SK-N-SH treated with all-trans-retinoic acid at 6 μM for 48 hours (cell line): ENCODE measurements at regions not wholly inside any gene's neighbourhood (a gene's known extent, or its start where the extent isn't known, plus 50 kb on each side); places are given as distances from the start of the nearest gene placed in this dataset.

Experiments
- ATAC-seq: fragments of 200-7000 bp; cut with Tn5 transposase; 3 replicates; pipeline ENCODE4 v1.9.1; 2020; ENCODE audit warnings: mild to moderate bottlenecking, moderate library complexity
- ARNTL ChIP-seq: fragments of 450-650 bp; formaldehyde crosslinking; IDR thresholded peaks from 2 replicates; pipeline ENCODE4 v1.5.0; 2020; ENCODE audit warnings: low read depth, mild to moderate bottlenecking, moderate library complexity, borderline replicate concordance
- CSDC2 ChIP-seq: fragments of 250-450 bp; sonication (Bioruptor Pico); IDR thresholded peaks from 2 replicates; pipeline ENCODE4 v1.5.0; 2020; ENCODE audit warnings: mild to moderate bottlenecking, moderate library complexity
- ESRRG ChIP-seq: fragments of 250-450 bp; sonication (Bioruptor Pico); IDR thresholded peaks from 2 replicates; pipeline ENCODE4 v1.6.1; 2021; ENCODE audit warnings: mild to moderate bottlenecking
- GLIS3 ChIP-seq: fragments of 250-450 bp; sonication (Bioruptor Pico); IDR thresholded peaks from 2 replicates; pipeline ENCODE4 v1.5.0; 2020; ENCODE audit warnings: mild to moderate bottlenecking, moderate library complexity
- ISL1 ChIP-seq: fragments of 250-450 bp; sonication (Bioruptor Pico); IDR thresholded peaks from 2 replicates; pipeline ENCODE4 v2.1.2; 2022; ENCODE audit warnings: mild to moderate bottlenecking, moderate library complexity
- OSR1 ChIP-seq: fragments of 250-450 bp; sonication (Bioruptor Pico); IDR thresholded peaks from 2 replicates; pipeline ENCODE4 v1.8.0; 2022; ENCODE audit warnings: moderate library complexity, mild to moderate bottlenecking, inconsistent platforms
- PPARA ChIP-seq: fragments of 250-450 bp; sonication (Bioruptor Pico); IDR thresholded peaks from 2 replicates; pipeline ENCODE4 v1.5.0; 2020; ENCODE audit warnings: mild to moderate bottlenecking, borderline replicate concordance
- RARB ChIP-seq: fragments of 250-450 bp; sonication (Bioruptor Pico); IDR thresholded peaks from 2 replicates; pipeline ENCODE4 v1.8.0; 2021; ENCODE audit warnings: mild to moderate bottlenecking, moderate library complexity
- SNAI2 ChIP-seq: fragments of 250-450 bp; sonication (Bioruptor Pico); IDR thresholded peaks from 2 replicates; pipeline ENCODE4 v1.5.0; 2020; ENCODE audit warnings: mild to moderate bottlenecking, moderate library complexity
- TCF4 ChIP-seq: fragments of 250-450 bp; sonication (Bioruptor Pico); IDR thresholded peaks from 2 replicates; pipeline ENCODE4 v1.8.0; 2021; ENCODE audit warnings: mild to moderate bottlenecking, moderate library complexity, borderline replicate concordance
- TOX ChIP-seq: fragments of 250-450 bp; sonication (Bioruptor Pico); IDR thresholded peaks from 2 replicates; pipeline ENCODE4 v1.8.0; 2021; ENCODE audit warnings: mild to moderate bottlenecking, moderate library complexity, borderline replicate concordance
- ZFP3 ChIP-seq: fragments of 250-450 bp; sonication (Bioruptor Pico); IDR thresholded peaks from 2 replicates; pipeline ENCODE4 v1.5.0; 2020; ENCODE audit warnings: mild to moderate bottlenecking, moderate library complexity
- ZFP30 ChIP-seq: fragments of 450-650 bp; formaldehyde crosslinking; IDR thresholded peaks from 2 replicates; pipeline ENCODE4 v1.5.0; 2022; ENCODE audit warnings: mild to moderate bottlenecking, moderate library complexity
- ZNF70 ChIP-seq: fragments of 450-650 bp; formaldehyde crosslinking; IDR thresholded peaks from 2 replicates; pipeline ENCODE4 v1.5.0; 2020; ENCODE audit warnings: mild to moderate bottlenecking, moderate library complexity
- ZNF8 ChIP-seq: fragments of 450-650 bp; formaldehyde crosslinking; IDR thresholded peaks from 2 replicates; pipeline ENCODE4 v1.5.0; 2020; ENCODE audit warnings: mild to moderate bottlenecking, moderate library complexity
- TF ChIP-seq, protein P1 (sequence below): fragments of 250-450 bp; sonication (Bioruptor Pico); IDR thresholded peaks from 2 replicates; pipeline ENCODE4 v1.5.0; 2020; ENCODE audit warnings: mild to moderate bottlenecking, moderate library complexity
- TF ChIP-seq, protein P2 (sequence below): fragments of 250-450 bp; sonication (Bioruptor Pico); IDR thresholded peaks from 2 replicates; pipeline ENCODE4 v1.5.1; 2020; ENCODE audit warnings: low read depth, mild to moderate bottlenecking, moderate library complexity
- TF ChIP-seq, protein P3 (sequence below): fragments of 250-450 bp; sonication (Bioruptor Pico); IDR thresholded peaks from 2 replicates; pipeline ENCODE4 v1.5.1; 2021; ENCODE audit warnings: mild to moderate bottlenecking, moderate library complexity
- TF ChIP-seq, protein P4 (sequence below): fragments of 250-450 bp; sonication (Bioruptor Pico); IDR thresholded peaks from 2 replicates; pipeline ENCODE4 v1.8.0; 2021; ENCODE audit warnings: low read depth, mild to moderate bottlenecking, moderate library complexity, borderline replicate concordance
- TF ChIP-seq, protein P5 (sequence below): fragments of 250-450 bp; sonication (Bioruptor Pico); IDR thresholded peaks from 2 replicates; pipeline ENCODE4 v1.8.0; 2020; ENCODE audit warnings: mild to moderate bottlenecking, moderate library complexity, borderline replicate concordance

DNA sequence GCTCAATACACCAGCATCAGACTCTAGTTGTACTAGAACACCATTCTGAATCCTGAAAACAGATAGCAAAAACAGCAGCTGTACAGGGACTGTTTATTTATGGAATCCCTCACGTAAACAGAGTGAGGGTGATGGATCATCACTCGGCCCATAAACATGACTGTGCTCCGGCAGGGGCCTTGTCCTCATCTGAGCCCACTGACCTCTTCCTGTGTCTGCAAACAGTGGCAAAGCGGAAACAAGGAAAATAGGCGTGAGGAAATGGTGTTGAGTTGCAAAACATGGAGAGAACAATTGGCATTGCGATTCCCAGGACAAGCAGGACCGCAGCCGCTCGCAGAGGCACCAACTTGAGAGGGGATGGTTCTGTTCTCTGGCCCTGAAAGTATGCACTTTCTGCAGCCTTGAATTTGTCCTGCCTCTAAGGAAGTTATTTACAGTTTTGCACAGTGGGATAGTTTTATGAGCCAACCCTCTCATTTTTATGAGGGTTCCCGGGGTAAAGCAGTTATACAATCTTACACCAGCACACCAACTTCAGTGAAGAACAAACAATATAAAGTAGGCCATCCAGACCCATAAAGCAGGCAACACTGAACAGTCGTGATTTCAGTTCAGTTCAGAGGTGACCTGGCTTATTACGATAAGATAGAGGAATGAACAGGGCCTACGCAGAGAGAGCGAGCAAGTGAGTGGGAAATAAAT is 248.0 kb upstream of the FZD8 start (continued):
- TF ChIP-seq, protein P1, sequence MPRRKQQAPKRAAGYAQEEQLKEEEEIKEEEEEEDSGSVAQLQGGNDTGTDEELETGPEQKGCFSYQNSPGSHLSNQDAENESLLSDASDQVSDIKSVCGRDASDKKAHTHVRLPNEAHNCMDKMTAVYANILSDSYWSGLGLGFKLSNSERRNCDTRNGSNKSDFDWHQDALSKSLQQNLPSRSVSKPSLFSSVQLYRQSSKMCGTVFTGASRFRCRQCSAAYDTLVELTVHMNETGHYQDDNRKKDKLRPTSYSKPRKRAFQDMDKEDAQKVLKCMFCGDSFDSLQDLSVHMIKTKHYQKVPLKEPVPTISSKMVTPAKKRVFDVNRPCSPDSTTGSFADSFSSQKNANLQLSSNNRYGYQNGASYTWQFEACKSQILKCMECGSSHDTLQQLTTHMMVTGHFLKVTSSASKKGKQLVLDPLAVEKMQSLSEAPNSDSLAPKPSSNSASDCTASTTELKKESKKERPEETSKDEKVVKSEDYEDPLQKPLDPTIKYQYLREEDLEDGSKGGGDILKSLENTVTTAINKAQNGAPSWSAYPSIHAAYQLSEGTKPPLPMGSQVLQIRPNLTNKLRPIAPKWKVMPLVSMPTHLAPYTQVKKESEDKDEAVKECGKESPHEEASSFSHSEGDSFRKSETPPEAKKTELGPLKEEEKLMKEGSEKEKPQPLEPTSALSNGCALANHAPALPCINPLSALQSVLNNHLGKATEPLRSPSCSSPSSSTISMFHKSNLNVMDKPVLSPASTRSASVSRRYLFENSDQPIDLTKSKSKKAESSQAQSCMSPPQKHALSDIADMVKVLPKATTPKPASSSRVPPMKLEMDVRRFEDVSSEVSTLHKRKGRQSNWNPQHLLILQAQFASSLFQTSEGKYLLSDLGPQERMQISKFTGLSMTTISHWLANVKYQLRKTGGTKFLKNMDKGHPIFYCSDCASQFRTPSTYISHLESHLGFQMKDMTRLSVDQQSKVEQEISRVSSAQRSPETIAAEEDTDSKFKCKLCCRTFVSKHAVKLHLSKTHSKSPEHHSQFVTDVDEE (CRISPR knock-in tag) = no peak
- TF ChIP-seq ZFP3 (CRISPR knock-in tag) (no peak), RARB (CRISPR knock-in tag) (no peak), OSR1 (CRISPR knock-in tag) (no peak), GLIS3 (CRISPR knock-in tag) (no peak)

DNA sequence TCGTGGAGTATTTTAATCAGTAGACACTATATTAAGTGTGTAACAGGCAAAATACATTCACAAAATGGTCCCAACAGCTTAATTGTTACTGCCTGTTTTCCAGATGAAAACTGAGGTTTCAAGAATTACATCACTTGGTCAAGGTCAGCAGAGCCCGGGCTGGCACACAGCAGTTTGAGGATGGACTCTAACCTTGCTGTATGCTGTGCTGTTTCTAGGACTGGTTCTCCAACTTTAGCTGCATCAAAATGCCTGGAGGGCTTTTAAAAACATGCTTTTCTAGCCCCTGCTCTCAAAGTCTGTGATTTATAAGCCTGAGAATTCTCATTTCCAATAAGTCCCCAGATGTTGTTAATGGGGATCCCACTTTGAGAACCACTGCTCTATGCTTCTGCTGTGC is 247.1 kb upstream of the FZD8 start:
- no peak for ATAC-seq
- TF ChIP-seq ZFP30 (CRISPR knock-in tag) = no peak
- TF ChIP-seq ZFP3 (CRISPR knock-in tag) = no peak
- no peak for TF ChIP-seq ISL1 (CRISPR knock-in tag)
- no peak for TF ChIP-seq ESRRG (CRISPR knock-in tag)
- no peak for TF ChIP-seq TCF4 (CRISPR knock-in tag)
- TF ChIP-seq, protein P2, sequence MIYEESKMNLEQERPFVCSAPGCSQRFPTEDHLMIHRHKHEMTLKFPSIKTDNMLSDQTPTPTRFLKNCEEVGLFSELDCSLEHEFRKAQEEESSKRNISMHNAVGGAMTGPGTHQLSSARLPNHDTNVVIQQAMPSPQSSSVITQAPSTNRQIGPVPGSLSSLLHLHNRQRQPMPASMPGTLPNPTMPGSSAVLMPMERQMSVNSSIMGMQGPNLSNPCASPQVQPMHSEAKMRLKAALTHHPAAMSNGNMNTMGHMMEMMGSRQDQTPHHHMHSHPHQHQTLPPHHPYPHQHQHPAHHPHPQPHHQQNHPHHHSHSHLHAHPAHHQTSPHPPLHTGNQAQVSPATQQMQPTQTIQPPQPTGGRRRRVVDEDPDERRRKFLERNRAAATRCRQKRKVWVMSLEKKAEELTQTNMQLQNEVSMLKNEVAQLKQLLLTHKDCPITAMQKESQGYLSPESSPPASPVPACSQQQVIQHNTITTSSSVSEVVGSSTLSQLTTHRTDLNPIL (CRISPR knock-in tag) = no peak
- TF ChIP-seq ZNF8 = no peak
- TF ChIP-seq TOX (CRISPR knock-in tag) = no peak
- TF ChIP-seq, protein P1 (CRISPR knock-in tag) = no peak
- no peak for TF ChIP-seq SNAI2 (CRISPR knock-in tag)
- TF ChIP-seq PPARA (CRISPR knock-in tag) = no peak
- TF ChIP-seq ZNF70 (CRISPR knock-in tag) = no peak

DNA sequence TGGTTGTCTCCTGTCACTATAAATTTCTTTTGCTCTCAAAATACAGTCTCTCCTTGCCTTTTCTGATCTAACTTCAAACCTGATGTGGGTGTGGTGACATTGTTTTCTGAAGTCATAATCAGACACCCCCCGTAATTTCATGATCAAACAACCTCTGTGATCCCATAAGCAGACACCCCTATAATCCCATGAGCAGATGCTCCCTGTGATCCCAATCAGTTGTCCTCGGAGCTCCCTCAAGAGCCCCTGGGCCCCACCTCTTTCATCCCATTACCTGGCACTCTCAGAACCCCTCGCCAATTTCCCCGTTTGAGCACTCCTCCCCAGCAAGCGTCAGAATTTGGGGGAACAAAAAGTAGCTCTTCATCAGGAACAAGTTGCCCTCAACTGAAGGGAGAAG is 246.3 kb upstream of the FZD8 start:
- no peak for ATAC-seq
- TF ChIP-seq TOX (CRISPR knock-in tag) (no peak), ZNF8 (no peak)
- TF ChIP-seq, protein P3, sequence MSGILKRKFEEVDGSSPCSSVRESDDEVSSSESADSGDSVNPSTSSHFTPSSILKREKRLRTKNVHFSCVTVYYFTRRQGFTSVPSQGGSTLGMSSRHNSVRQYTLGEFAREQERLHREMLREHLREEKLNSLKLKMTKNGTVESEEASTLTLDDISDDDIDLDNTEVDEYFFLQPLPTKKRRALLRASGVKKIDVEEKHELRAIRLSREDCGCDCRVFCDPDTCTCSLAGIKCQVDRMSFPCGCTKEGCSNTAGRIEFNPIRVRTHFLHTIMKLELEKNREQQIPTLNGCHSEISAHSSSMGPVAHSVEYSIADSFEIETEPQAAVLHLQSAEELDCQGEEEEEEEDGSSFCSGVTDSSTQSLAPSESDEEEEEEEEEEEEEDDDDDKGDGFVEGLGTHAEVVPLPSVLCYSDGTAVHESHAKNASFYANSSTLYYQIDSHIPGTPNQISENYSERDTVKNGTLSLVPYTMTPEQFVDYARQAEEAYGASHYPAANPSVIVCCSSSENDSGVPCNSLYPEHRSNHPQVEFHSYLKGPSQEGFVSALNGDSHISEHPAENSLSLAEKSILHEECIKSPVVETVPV (CRISPR knock-in tag) = no peak
- TF ChIP-seq, protein P2 (CRISPR knock-in tag) = no peak

DNA sequence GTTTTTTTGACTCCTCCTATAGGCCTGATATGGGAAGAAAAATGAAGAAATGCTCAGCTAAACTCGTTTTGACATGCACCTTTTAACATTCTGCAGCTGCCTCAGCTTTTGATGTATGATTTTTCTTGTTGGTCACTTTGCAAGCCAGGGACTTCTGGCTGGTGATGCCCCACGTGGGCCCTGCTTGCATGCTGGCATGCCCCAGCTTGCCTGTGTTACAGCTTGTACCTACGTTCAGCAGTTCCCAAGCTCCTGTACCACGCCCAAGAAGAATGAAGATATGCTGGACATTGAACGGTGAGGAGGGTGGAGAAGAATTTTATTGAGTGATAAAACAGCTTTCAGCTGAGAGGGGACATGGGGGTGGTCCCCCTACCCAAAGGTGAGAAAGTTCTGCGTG is 245.6 kb upstream of the FZD8 start:
- no peak for ATAC-seq
- no peak for TF ChIP-seq TOX (CRISPR knock-in tag)
- no peak for TF ChIP-seq ESRRG (CRISPR knock-in tag)
- TF ChIP-seq OSR1 (CRISPR knock-in tag) = no peak
- TF ChIP-seq, protein P3 (CRISPR knock-in tag) = no peak
- no peak for TF ChIP-seq ARNTL (CRISPR knock-in tag)
- TF ChIP-seq, protein P4, sequence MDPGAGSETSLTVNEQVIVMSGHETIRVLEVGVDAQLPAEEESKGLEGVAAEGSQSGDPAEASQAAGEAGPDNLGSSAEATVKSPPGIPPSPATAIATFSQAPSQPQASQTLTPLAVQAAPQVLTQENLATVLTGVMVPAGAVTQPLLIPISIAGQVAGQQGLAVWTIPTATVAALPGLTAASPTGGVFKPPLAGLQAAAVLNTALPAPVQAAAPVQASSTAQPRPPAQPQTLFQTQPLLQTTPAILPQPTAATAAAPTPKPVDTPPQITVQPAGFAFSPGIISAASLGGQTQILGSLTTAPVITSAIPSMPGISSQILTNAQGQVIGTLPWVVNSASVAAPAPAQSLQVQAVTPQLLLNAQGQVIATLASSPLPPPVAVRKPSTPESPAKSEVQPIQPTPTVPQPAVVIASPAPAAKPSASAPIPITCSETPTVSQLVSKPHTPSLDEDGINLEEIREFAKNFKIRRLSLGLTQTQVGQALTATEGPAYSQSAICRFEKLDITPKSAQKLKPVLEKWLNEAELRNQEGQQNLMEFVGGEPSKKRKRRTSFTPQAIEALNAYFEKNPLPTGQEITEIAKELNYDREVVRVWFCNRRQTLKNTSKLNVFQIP (CRISPR knock-in tag) = no peak
- no peak for TF ChIP-seq PPARA (CRISPR knock-in tag)
- no peak for TF ChIP-seq CSDC2 (CRISPR knock-in tag)
- TF ChIP-seq, protein P5, sequence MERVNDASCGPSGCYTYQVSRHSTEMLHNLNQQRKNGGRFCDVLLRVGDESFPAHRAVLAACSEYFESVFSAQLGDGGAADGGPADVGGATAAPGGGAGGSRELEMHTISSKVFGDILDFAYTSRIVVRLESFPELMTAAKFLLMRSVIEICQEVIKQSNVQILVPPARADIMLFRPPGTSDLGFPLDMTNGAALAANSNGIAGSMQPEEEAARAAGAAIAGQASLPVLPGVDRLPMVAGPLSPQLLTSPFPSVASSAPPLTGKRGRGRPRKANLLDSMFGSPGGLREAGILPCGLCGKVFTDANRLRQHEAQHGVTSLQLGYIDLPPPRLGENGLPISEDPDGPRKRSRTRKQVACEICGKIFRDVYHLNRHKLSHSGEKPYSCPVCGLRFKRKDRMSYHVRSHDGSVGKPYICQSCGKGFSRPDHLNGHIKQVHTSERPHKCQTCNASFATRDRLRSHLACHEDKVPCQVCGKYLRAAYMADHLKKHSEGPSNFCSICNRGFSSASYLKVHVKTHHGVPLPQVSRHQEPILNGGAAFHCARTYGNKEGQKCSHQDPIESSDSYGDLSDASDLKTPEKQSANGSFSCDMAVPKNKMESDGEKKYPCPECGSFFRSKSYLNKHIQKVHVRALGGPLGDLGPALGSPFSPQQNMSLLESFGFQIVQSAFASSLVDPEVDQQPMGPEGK (CRISPR knock-in tag) = no peak
- TF ChIP-seq ZFP3 (CRISPR knock-in tag) = no peak
